NCI-H2227 (cell line): ENCODE measurements at regions not wholly inside any gene's neighbourhood (a gene's known extent, or its start where the extent isn't known, plus 50 kb on each side); places are given as distances from the start of the nearest gene placed in this dataset.

Source experiments
- DNase-seq: peaks from one replicate; lab custom pipeline; 2025; ENCODE audit not compliant: unreplicated experiment; lab: John Stamatoyannopoulos, UW

DNA sequence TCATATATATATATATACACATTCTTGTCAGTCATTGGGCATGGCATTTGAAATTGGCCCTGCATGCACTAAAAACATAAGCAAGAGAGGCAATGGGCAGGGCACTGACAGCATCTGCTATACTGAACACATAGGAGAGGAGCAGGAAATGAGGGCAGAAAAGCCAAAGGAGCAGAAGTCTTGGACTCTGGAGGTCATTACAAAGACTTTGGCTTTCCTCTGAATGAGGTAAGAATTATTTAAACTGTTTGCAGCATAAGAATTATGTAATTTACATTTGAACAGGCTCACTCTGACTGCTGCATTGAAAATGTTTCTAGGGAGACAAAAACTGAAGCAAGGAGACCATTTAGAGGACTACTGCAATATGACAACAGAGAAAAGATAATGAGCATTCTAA lies 396.5 kb downstream of the PRDM5 start:
- DNase-seq = no peak

DNA sequence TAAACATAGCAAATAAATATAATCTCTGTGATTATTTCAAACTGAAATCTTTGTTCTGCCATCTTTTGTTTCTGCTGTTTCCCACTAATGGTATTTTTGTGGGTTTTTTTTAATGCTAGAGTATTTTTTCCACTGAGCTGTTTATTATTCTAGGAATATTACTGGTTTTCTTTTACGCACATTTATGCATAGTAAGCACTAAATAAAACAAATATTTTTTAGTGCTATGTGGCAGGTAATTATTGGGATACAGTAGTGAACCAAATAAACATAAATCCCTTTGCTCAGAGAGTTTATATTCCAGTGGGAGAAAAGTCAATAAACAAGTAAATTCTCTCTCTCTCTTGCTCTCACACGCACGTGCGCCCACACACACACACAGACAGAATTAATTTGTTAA lies 397.4 kb downstream of the PRDM5 start:
- no peak for DNase-seq

DNA sequence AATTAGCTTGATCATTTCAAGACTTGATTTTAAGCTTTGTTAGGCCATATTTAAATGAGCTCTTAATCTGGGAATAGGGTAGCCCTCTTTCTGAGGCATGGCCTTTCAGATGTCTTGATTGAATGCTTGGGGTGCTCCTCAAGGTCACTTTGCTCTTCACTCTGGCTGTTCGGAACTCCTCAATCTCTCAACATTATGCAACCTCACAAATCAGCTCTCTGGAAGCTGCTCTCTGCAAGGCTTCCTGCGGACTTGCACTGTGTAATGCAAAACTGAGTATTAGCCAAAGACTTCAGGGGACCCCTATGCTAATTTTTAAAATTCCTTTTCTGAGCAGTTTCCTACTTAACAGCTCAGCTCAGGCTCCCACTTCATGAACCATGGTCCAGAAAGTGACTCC lies 398.3 kb downstream of the PRDM5 start:
- no peak for DNase-seq

DNA sequence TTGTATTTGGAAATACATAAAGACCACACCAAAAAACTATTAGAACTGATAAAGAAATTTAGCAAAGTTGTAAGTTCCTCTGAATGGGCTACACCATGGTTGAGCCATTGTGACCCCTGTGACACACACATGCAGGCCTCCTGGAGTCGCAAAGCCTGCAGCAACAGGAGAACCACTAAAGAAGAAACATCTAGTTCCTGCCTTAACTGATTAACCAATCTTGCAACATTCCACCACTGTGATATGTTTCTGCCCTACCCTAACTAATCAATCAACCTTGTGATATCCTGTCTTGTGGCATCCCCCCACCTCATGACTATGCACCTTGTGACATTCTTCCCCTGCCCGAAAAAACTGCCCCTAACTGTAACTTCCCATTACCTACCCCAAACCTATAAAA lies 401.8 kb downstream of the PRDM5 start:
- no peak for DNase-seq

DNA sequence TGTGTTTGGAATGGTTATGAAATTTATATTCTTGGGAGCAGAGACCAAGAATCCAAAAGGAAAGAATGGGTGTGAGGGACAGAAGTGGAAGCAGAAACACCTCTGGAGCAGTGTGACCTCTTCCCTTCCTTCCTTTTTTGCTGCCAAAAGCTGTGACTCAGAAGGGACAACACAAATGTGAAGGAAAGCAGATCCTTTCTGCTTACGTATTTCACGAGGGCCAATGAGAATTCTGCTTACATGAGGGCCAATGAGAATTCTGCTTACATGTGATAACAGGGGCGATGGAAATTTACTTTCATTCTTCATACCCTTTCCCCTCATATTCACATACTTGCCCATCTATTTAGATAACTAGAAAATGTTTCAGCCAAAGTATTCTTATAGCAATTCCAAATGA lies 404.6 kb downstream of the PRDM5 start:
- DNase-seq = no peak

DNA sequence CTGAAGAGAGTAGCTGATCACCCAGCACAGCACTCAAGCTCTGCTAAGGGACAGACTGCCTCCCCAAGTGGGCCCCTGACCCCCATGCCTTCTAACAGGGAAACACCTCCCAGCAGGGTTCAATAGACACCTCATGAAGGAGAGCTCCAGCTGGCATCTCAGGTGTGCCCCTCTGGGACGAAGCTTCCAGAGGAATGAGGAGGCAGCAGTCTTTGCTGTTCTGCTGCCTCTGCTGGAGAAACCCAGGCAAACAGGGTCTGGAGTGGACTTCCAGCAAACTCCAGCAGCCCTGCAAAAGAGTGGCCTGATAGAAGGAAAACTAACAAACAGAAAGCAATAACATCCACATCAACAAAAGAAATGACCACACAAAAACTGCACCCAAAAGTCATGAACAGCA lies 412.8 kb downstream of the PRDM5 start:
- no peak for DNase-seq

DNA sequence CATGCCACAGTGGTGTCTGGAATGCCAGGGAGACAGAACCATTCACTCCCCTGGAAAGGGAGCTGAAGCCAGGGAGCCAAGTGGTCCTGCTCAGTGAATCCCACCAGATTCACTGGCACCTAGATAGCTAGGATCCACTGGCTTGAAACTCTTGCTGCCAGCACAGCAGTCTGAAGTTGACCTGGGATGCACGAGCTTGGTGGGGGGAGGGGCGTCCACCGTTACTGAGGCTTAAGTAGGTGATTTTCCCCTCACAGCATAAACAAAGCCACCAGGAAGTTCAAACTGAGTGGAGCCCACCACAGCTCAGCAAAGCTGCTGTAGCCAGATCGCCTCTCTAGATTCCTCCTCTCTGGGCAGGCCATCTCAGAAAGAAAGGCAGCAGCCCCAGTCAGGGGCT lies 413.3 kb downstream of the PRDM5 start:
- DNase-seq = no peak

DNA sequence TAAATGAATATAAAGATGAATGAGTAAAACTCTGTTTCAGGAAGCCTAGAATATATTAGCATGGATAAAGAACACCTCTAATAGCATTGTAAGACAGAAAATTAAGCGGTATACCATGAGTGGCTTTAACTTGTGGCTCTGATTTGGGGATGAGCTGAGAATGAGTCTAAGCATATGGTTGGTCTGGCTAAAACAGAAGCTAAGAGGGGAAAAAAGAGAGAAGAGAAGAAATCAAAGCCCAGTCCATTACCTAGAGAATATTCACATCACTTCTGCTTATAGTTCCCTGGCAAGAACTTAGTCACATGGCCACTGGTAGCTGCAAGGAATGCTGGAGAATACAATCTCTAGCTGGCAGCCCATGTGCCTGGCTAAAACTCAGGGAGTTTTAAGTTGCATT lies 414.5 kb downstream of the PRDM5 start:
- DNase-seq = no peak

DNA sequence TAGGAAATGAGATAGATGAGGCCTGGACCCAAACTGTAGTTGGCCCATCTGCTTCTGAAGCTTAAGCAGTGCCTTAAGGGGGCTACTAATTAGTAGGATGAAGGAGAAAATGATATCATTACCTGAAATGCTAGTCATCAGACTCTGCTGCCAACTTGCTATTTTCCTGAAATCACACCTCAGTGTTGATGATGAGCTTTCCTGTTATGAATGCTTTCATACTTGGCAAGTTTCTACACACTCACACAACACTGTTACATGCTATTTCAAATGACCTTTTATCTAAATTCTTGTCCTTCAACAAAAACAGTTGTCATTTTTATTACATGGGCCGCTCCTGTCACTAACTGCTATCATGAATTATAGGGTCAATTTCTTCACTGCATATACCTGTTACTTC lies 416.0 kb downstream of the PRDM5 start:
- no peak for DNase-seq

DNA sequence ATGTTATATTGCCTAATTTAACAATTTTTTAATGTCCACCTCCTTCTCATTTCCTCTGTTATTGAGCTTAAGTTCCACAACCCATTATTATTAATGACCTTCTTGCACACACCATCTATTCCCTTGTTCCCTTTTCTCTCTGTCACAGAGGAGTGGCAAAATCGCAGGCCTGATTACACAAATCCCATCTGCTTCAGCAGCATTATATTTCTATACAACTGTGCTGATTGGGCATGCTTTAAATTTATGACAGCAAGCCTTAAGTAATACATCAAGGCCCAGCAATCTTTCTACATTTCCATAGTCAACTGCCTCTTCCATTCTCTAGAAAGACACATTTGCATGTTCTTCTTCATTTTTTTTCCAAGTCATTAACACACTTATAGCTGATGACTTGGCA lies 423.8 kb downstream of the PRDM5 start:
- DNase-seq = no peak

DNA sequence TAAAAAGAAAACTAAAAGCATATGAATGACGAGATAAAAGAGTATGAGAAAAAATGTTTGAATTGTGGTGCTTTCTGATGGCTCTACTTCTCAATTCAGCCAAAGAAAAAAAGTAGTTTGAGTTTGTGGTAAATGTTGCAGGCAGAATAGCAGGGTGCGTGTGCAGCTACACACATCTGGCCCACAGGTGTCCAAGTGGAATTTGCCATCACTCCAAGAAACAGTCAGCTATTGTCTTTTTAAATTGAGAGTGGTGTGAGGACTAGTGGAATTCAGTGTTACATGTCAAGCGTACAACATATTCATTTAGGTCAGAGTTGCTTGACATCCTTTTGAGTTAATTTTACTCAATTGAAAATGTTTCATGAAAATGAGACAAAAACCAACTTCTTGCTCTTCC lies 424.8 kb upstream of the MAD2L1 start:
- DNase-seq = no peak

DNA sequence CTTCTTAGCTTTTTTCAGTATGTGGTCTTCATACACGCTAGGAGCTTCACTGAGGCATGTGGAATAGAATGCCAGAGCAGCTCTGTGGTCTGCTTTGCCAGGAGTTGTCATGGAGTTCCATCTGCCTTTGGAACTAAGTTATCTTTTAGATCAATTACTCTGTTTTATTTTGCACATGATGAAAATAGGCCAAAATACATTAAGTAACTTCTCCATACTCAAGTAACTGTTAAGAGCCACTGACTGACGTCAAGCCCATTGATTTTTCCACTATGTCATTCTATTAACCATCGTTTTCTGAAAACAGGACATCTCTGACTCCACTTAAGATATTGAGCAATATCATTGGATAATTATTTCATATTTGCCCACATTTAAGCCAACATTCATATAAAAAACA lies 415.1 kb upstream of the MAD2L1 start:
- DNase-seq = no peak

DNA sequence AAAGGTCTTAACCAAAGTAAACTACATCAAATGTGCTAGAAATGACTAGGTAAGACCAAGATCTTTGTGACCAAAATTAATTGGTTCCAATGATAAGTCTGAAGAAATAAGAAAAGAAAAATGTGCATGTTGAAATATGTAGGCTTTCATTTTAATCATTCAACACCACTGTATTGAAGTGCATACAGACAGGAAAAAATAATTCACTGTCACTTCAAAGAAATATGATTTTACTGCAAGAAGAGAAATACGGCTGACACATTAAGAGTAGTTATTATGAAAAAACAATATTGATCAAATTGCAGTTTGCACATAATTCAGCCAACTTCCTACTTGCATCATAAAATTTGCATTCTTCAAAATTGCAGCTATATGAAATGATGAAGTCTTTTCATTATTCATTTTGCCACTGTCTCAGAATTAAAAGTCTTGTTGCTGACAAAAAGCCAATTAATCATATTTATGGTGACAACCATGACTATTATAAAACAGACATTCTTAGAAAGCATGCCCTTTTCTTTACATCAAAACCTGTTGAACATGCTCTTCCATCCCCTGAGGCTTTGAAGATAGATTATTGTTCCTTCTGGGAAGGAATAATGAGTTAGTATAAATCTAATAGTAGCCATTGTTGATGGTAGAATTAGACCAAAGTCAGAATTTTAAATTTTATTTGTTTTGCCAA lies 405.9 kb upstream of the MAD2L1 start:
- no peak for DNase-seq

DNA sequence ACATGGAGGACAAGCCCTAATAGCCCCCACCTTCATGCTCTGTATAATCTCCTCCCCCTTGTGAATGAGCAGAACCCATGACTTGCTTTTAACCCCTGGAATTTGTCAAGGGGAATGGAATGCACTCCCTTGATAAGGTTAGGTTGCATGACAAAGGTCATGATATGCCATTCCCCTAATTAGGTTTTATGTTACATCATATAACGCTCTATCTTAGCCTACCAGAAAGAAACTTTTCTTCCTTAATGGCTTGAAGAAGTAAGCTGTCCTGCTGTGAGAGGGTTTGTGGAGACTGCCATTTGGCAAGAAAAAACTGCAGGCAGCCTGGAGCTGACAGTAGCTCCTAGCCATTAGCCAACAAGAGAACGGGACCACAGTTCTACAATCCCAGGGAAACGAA lies 399.8 kb upstream of the MAD2L1 start:
- DNase-seq = no peak

DNA sequence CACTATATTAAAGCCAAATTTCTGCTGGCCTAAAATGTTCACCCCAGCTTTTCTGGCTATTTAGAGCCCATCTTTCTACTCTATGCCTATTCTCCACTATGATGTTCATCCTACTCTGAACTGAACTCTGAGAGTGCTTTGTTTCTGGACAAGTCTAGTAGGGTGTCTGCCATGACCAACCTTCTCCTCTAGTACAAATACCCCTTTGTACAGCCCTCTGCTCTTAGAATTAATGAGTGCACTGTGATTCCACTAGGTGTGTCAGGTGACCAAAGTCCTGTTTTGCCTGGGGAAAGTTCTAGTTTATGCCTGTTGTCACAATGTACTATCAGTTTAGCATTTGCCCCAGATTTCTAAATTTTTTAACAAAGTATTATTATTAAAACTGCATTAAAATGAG lies 388.1 kb upstream of the MAD2L1 start:
- no peak for DNase-seq

DNA sequence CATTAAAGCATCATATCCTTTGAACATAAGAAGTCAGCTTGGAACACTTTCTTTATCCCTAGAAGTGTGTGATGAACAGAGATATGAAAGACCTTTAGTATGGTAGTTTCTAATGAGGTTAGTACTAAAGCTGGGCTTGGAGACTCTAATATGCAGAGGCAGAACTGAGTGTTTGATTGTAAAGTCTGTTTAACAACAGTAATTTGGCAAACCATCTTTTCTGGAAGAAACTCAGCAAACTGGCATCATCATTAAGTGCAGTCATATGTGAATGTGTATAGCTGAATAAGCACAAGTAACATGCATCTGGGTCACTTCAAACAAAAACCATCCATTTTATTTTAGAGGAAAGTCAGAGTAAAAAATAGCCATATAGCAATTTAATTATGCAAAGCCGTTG lies 385.9 kb upstream of the MAD2L1 start:
- DNase-seq = no peak

DNA sequence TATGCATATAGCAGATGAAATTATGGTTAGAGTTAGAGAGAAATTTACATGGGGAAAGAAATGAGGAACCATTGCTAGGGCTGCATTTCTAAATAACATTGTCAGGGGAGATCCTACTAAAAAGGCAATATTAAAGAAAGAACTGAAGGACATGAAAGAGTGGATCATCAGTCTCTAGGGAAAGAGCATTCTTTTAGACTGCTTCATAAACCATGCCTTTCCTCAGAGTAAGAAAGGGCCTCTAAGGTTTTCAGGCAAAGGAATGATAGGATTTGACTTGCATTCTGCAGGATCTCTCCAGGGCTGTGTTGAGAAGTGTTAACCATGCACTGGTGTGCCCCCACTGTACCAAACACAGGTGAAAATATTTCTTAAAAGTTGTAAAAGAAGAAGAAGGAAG lies 385.4 kb upstream of the MAD2L1 start:
- DNase-seq = no peak

DNA sequence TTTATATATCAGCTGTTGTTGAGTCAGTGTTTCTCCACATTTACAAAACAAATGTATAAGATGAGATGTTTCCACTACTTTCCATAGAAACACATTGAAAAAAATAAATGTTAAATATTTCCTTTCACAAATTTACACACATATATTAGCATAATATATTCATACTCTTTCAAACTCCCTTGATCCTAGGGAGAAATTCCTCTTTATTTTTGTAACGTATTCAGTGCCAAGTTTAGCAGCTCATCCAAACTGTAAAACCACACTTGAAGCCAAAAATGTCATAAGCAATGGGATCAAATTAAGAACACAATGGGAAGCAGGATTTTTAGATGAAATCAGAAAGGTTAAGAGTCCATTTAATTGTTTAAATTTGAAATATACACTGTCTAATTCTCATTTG lies 381.1 kb upstream of the MAD2L1 start:
- DNase-seq = no peak

DNA sequence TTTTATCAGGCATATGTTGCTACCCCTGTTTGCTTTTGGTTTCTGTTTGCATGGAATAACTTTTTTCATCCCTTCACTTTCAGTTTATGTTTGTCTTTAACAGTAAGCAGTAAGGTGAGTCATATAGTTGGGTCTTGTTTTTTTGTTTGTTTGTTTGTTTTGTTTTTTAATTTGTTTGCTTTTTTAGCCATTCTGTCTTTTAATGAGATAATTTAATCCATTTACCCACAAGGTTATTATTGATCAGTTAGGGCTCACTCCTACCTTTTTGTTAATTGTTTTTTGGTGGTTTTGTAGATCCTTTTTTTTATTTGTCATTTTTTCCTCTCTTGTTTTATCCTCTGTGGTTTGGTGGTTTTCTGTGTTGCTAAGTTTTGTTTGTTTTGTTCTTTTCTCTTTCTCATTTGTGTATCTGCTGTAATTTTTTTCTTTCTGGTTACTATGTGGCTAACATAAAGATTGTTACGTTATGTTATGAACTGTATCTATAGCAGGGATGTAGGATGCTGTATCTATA lies 379.5 kb upstream of the MAD2L1 start:
- DNase-seq = no peak

DNA sequence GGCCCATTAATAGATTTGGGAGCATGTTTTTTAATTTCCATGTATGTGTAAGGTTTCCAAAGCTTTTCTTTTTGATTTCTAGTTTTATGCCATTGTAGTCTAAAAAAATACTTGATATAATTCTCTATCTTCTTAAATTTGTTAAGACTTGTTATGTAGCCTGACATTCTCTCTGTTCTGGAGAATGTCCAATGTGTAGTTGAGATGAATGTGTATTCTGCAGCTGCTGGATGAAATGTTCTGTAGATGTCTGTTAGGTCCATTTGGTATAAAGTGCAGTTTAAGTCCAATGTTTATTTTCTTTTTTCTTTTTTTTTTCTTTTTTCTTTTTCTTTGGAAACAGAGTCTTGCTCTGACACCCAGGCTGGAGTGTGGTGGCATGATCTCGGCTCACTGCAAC lies 378.5 kb upstream of the MAD2L1 start:
- no peak for DNase-seq

DNA sequence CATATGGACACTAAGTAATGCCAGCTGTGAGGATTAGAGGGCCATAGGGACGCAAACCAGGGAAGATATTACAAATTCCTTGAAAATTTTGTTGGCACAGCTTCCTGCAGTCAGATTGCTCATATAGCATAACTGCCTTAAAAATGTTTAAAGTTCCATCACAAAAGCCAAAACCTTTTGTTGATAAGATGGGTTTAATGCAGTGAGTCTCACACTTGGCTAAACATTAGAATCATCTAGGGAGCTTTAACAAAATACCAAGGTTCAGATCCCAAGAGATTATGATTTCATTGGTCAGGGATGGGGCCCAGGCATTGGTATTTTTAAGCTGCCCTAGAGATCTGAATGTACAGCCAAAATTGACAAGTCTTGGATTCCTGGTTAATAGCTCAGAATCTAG lies 376.5 kb upstream of the MAD2L1 start:
- DNase-seq = no peak

DNA sequence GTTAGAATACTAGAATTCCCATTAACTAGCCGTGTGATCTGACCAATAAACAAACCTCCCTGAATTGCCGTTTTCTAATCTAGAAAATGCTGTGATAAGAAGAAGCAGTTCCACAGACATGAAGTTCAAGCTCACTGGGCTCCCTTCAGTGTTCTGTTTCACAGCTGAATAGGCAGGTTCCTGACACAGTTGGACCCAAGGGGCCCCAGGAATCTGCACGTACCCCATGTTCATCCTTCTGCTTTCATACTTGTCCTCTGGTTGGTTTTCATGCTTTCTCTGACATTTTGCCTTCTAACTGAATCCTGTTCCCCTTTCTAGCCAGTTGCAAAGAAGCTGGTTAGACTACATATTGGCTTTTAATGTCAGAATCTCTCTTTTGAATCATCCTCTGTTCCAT lies 374.1 kb upstream of the MAD2L1 start:
- no peak for DNase-seq

DNA sequence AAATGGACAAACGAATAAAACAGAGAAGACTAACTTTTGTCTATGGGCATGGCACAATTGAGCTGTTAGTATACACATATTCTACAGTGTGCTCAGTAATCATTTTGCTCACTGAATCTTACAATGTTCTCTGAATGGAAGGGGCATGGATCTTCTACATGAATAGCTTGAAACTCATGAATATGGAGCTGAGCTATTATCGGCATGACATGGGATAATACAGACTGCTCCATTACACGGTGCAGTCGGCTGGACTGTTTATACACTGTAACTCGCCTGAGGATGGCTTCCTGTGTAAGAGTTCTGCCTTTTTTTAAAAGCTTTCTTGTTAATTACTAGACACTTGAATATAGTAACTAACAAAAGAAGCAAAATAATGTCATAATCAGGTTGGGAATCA lies 368.5 kb upstream of the MAD2L1 start:
- DNase-seq = no peak

DNA sequence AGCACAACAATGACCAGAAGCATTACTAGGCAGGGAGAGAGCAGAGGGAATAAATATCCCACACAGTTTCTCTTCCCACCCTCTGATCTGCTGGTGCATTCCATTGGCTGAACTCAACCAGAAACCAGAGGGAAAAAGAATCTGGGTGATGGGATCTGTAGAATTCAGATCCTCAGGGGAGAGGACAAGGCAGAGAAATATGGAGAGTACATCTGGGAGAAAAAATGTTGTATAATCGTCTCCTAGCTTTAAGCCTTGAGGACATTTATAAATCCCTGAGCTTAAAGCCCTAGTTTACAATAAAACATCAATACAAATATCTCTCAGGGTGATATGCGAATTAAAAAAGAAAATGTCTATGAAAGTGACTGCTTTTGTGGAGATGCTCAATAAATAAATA lies 368.1 kb upstream of the MAD2L1 start:
- DNase-seq = no peak
